H1 (cell line): ENCODE measurements at regions not wholly inside any gene's neighbourhood (a gene's known extent, or its start where the extent isn't known, plus 50 kb on each side); places are given as distances from the start of the nearest gene placed in this dataset.
A peak's percentile ranks its signal among the peaks of the same experiment; 100 is the strongest.

Source experiments
- CTCF ChIA-PET: fragments of 300-600 bp; sonication (Branson Sonifier 250); formaldehyde crosslinking; loops from one replicate; lab custom pipeline; 2021; ENCODE audit not compliant: partially characterized antibody; lab: Charles Lee
- POLR2A ChIA-PET: fragments of 300-600 bp; sonication (Branson Sonifier 250); formaldehyde crosslinking; loops from one replicate; lab custom pipeline; 2021; ENCODE audit warnings: inconsistent platforms; ENCODE audit not compliant: partially characterized antibody; lab: Charles Lee
- DNase-seq, 2 experiments: peaks; one replicate each; pipeline versions ENCODE4 v3.0.0 to v3.0.0-alpha.2; 2010 to 2022; ENCODE audit warnings: low spot score in 2 of 2, low read depth in 1 of 2, mixed read lengths in 1 of 2
- FAIRE-seq: peaks from 2 replicates; lab custom pipeline; 2011; peaks lifted over from hg19 to GRCh38; lab: Jason Lieb, UNC
- H2AFZ ChIP-seq: 2 replicates; pipeline ENCODE4 v1.8.1; 2012; ENCODE audit warnings: low read length, inconsistent platforms
- H2AK5ac ChIP-seq: 2 replicates; pipeline ENCODE4 v1.6.1; 2013; ENCODE audit warnings: low read depth, low read length
- H2BK120ac ChIP-seq: replicated peaks from 2 replicates; pipeline ENCODE3; 2013; ENCODE audit warnings: low read depth, low read length, inconsistent platforms
- H2BK12ac ChIP-seq: 2 replicates; pipeline ENCODE4 v1.6.1; 2013; ENCODE audit warnings: low read depth, low read length
- H2BK15ac ChIP-seq: 2 replicates; pipeline ENCODE4 v1.6.1; 2013; ENCODE audit warnings: low read length
- H2BK20ac ChIP-seq: 2 replicates; pipeline ENCODE4 v1.6.1; 2013; ENCODE audit warnings: low read length
- H2BK5ac ChIP-seq: 2 replicates; pipeline ENCODE4 v1.6.1; 2013; ENCODE audit warnings: low read depth, low read length
- H3K14ac ChIP-seq: 2 replicates; pipeline ENCODE4 v1.6.1; 2013; ENCODE audit warnings: inconsistent platforms; ENCODE audit not compliant: insufficient read length
- H3K18ac ChIP-seq: 2 replicates; pipeline ENCODE4 v1.6.1; 2013; ENCODE audit warnings: low read length; ENCODE audit errors: extremely low read depth
- H3K23ac ChIP-seq: 2 replicates; pipeline ENCODE4 v1.6.1; 2013; ENCODE audit warnings: inconsistent platforms; ENCODE audit not compliant: insufficient read length
- H3K23me2 ChIP-seq: 2 replicates; pipeline ENCODE4 v1.6.1; 2013; ENCODE audit warnings: low read depth, low read length
- H3K27ac ChIP-seq: 2 replicates; pipeline ENCODE4 v1.6.1; 2011; ENCODE audit warnings: low read depth, low read length, inconsistent platforms
- H3K27me3 ChIP-seq, 4 experiments: replicated peaks in 1 of 4; 1 replicate in 1 of 4; 2 replicates in 3 of 4; pipeline versions ENCODE4 v1.6.1 to v1.8.1; 2011 to 2013; ENCODE audit warnings: low read length in 3 of 4, mild to moderate bottlenecking in 3 of 4, inconsistent platforms in 2 of 4, mixed read lengths in 2 of 4, moderate library complexity in 1 of 4; ENCODE audit not compliant: control insufficient read depth in 3 of 4, insufficient read depth in 3 of 4; ENCODE audit errors: extremely low read depth in 1 of 4
- H3K36me3 ChIP-seq, 4 experiments: 2 replicates each; pipeline versions ENCODE4 v1.6.1 to v1.8.1; 2011 to 2013; ENCODE audit warnings: mild to moderate bottlenecking in 4 of 4, low read length in 3 of 4, moderate library complexity in 2 of 4, control low read depth in 1 of 4, inconsistent platforms in 1 of 4; ENCODE audit not compliant: insufficient read depth in 4 of 4, control insufficient read depth in 2 of 4
- H3K4ac ChIP-seq: replicated peaks from 2 replicates; pipeline ENCODE3; 2013; ENCODE audit warnings: low read length, low read depth, mixed read lengths, inconsistent platforms; ENCODE audit not compliant: insufficient read length
- H3K4me1 ChIP-seq, 4 experiments: replicated peaks in 1 of 4; 1 replicate in 1 of 4; 2 replicates in 3 of 4; pipeline versions ENCODE4 v1.6.1 to v1.8.1; 2011 to 2013; ENCODE audit warnings: low read length in 3 of 4, inconsistent platforms in 2 of 4, mixed read lengths in 1 of 4; ENCODE audit not compliant: insufficient read depth in 4 of 4, control insufficient read depth in 3 of 4
- H3K4me2 ChIP-seq, 2 experiments: 2 replicates each; pipeline versions ENCODE4 v1.6.1 to v1.8.1; 2011 to 2013; ENCODE audit warnings: low read depth in 2 of 2, low read length in 2 of 2, control low read depth in 1 of 2, inconsistent platforms in 1 of 2, mild to moderate bottlenecking in 1 of 2; ENCODE audit not compliant: insufficient read depth in 1 of 2
- H3K4me3 ChIP-seq, 4 experiments: fragments of 200-600, 300-600 bp in 1 of 4; sonication (generic), shearing (Covaris generic), sonication (Bioruptor Twin) in 1 of 4; 2 replicates each; pipeline versions ENCODE4 v1.5.1 to v1.8.1; 2011 to 2016; ENCODE audit warnings: low read length in 4 of 4, low read depth in 3 of 4, control low read depth in 2 of 4, inconsistent platforms in 2 of 4, mild to moderate bottlenecking in 2 of 4, mixed read lengths in 1 of 4, moderate library complexity in 1 of 4; ENCODE audit not compliant: insufficient read depth in 2 of 4; ENCODE audit errors: extremely low read depth in 1 of 4
- H3K56ac ChIP-seq: replicated peaks from 2 replicates; pipeline ENCODE3; 2013; ENCODE audit warnings: low read depth, mild to moderate bottlenecking, mixed read lengths, low read length, inconsistent platforms; ENCODE audit not compliant: insufficient read length
- H3K79me1 ChIP-seq: 2 replicates; pipeline ENCODE4 v1.6.1; 2013; ENCODE audit warnings: low read depth, low read length, control low read depth
- H3K79me2 ChIP-seq, 2 experiments: 2 replicates each; pipeline versions ENCODE4 v1.6.1 to v1.8.1; 2012 to 2013; ENCODE audit warnings: low read length in 2 of 2, mild to moderate bottlenecking in 2 of 2, inconsistent platforms in 1 of 2; ENCODE audit not compliant: insufficient read depth in 2 of 2, control insufficient read depth in 1 of 2
- H3K9ac ChIP-seq, 4 experiments: replicated peaks in 1 of 4; 1 replicate in 1 of 4; 2 replicates in 3 of 4; pipeline versions ENCODE4 v1.6.1 to v1.8.1; 2011 to 2013; ENCODE audit warnings: low read depth in 3 of 4, low read length in 3 of 4, control low read depth in 2 of 4, mild to moderate bottlenecking in 2 of 4, moderate library complexity in 2 of 4, inconsistent platforms in 1 of 4; ENCODE audit errors: extremely low read depth in 1 of 4
- H3K9me3 ChIP-seq, 2 experiments: 2 replicates each; pipeline versions ENCODE4 v1.6.1 to v1.8.1; 2012 to 2013; ENCODE audit warnings: mild to moderate bottlenecking in 2 of 2, moderate library complexity in 2 of 2, control low read depth in 1 of 2, inconsistent platforms in 1 of 2, low read depth in 1 of 2, low read length in 1 of 2, mixed read lengths in 1 of 2; ENCODE audit not compliant: insufficient read depth in 2 of 2
- H4K20me1 ChIP-seq, 2 experiments: replicated peaks in 1 of 2; 2 replicates each; pipeline versions ENCODE3 to v1.8.1; 2011 to 2013; ENCODE audit warnings: inconsistent platforms in 2 of 2, low read length in 2 of 2, mild to moderate bottlenecking in 1 of 2; ENCODE audit not compliant: insufficient read depth in 2 of 2, control insufficient read depth in 1 of 2
- H4K5ac ChIP-seq: 2 replicates; pipeline ENCODE4 v1.6.1; 2013; ENCODE audit warnings: low read length, low read depth, mixed read lengths, inconsistent platforms; ENCODE audit not compliant: insufficient read length
- H4K8ac ChIP-seq: 2 replicates; pipeline ENCODE4 v1.8.0; 2013; ENCODE audit warnings: mild to moderate bottlenecking, moderate library complexity, low read length, inconsistent platforms; ENCODE audit not compliant: insufficient read depth; ENCODE audit errors: extremely low read depth
- H4K91ac ChIP-seq: replicated peaks from 2 replicates; pipeline ENCODE3; 2013; ENCODE audit warnings: low read length, mixed read lengths, inconsistent platforms; ENCODE audit not compliant: insufficient read length
- CHD1 ChIP-seq: IDR thresholded peaks from 2 replicates; pipeline ENCODE4 v1.6.1; 2012; ENCODE audit warnings: low read depth, low read length, improper control_type of control experiment
- HDAC6 ChIP-seq: IDR thresholded peaks from one replicate; pipeline ENCODE4 v1.7.1; 2012; ENCODE audit warnings: low read depth, mild to moderate bottlenecking, inconsistent platforms, low read length, moderate library complexity
- KDM5A ChIP-seq: fragments of 200-600 bp; IDR thresholded peaks from 2 replicates; pipeline ENCODE4 v1.7.1; 2012; ENCODE audit warnings: mild to moderate bottlenecking, low read length, inconsistent platforms, mixed read lengths
- POU5F1 ChIP-seq: IDR thresholded peaks from 2 replicates; pipeline ENCODE4 v1.6.1; 2011; ENCODE audit warnings: low read depth, mild to moderate bottlenecking, low read length, moderate library complexity
- RAD21 ChIP-seq, 2 experiments: IDR thresholded peaks in 1 of 2; conservative IDR thresholded peaks in 1 of 2; 2 replicates each; pipeline ENCODE4 v1.6.1; 2011; ENCODE audit warnings: low read depth in 2 of 2, low read length in 2 of 2, improper control_type of control experiment in 1 of 2, inconsistent platforms in 1 of 2, mild to moderate bottlenecking in 1 of 2, moderate library complexity in 1 of 2
- RNF2 ChIP-seq: fragments of 200-900, 300-1000 bp; sonication (generic); IDR thresholded peaks from 2 replicates; pipeline ENCODE4 v1.7.1; 2016; ENCODE audit warnings: borderline replicate concordance, low read depth, mild to moderate bottlenecking, antibody characterized with exemption, low read length; ENCODE audit not compliant: poor library complexity, severe bottlenecking; ENCODE audit errors: missing control alignments
- SIN3A ChIP-seq, 2 experiments: IDR thresholded peaks in 1 of 2; conservative IDR thresholded peaks in 1 of 2; 2 replicates each; pipeline ENCODE4 v1.6.1; 2011 to 2012; ENCODE audit warnings: low read length in 2 of 2, improper control_type of control experiment in 1 of 2, low read depth in 1 of 2, mild to moderate bottlenecking in 1 of 2
- TBP ChIP-seq: IDR thresholded peaks from 2 replicates; pipeline ENCODE4 v1.6.1; 2011; ENCODE audit warnings: low read depth, low read length, improper control_type of control experiment
- WGBS, 2 experiments: shearing (Covaris generic) in 1 of 2; methylation state at CpG; one replicate each; pipeline versions ENCODE4 v1.1.6 to v1.1.7; 2013 to 2015; ENCODE audit warnings: low lambda C conversion rate in 2 of 2, mixed read lengths in 2 of 2, inconsistent platforms in 1 of 2, low coverage in 1 of 2, missing lambda C conversion rate in 1 of 2; ENCODE audit not compliant: insufficient replicate concordance in 2 of 2, insufficient coverage in 1 of 2, insufficient read length in 1 of 2; ENCODE audit errors: extremely low coverage in 1 of 2, missing lambda C conversion rate in 1 of 2; 5-methylcytosine and 5-hydroxymethylcytosine counted together

GRCh38 chrX:16458208-16458607 is 191.8 kb upstream of the S100G start:
- no peak overlapping the region for H2BK12ac ChIP-seq
- H4K91ac ChIP-seq, result peak overlapping the region; percentile 54
- no peak overlapping the region for H3K4me3 ChIP-seq
- H3K4ac ChIP-seq, result no peak overlapping the region
- no peaks in the 10 kb centered on the region for H3K36me3 ChIP-seq
- H2BK20ac ChIP-seq, result no peak overlapping the region
- DNase-seq (no peak), FAIRE-seq (no peak)
- H3K56ac ChIP-seq, result no peak overlapping the region
- H2BK5ac ChIP-seq, result no peak overlapping the region
- H3K23me2 ChIP-seq, result no peaks in the 10 kb centered on the region
- no peak overlapping the region for H3K14ac ChIP-seq
- POLR2A ChIA-PET, result no interaction called here
- no peaks in the 10 kb centered on the region for H3K27me3 ChIP-seq
- H3K4me2 ChIP-seq, result no peak overlapping the region
- 88% methylated on average over 5 of the region's 5 CpGs; no CpG with 5 or more reads in 1 of the 2 experiments for WGBS, 2 experiments
- no peak overlapping the region for H2AFZ ChIP-seq
- H2AK5ac ChIP-seq, result no peak overlapping the region
- no peaks in the 10 kb centered on the region for H3K9me3 ChIP-seq
- no peaks in the 10 kb centered on the region; a peak in 1 of 7 replicates for H3K4me1 ChIP-seq
- H3K18ac ChIP-seq, result no peak overlapping the region
- H3K79me1 ChIP-seq, result no peaks in the 10 kb centered on the region
- no peak overlapping the region for H3K9ac ChIP-seq
- no peak overlapping the region for H4K8ac ChIP-seq
- H4K20me1 ChIP-seq, result no peaks in the 10 kb centered on the region
- H3K27ac ChIP-seq, result no peak overlapping the region
- H3K23ac ChIP-seq, result no peak overlapping the region
- H3K79me2 ChIP-seq, result no peaks in the 10 kb centered on the region
- peak overlapping the region; percentile 43 for H2BK120ac ChIP-seq
- H4K5ac ChIP-seq, result peak overlapping the region; percentile 15
- H2BK15ac ChIP-seq, result peak overlapping the region; percentile 72; the same call in 1 of the 2 replicates
- CTCF ChIA-PET, result no interaction called here
- no peak for TF ChIP-seq KDM5A
- TF ChIP-seq CHD1, result no peak
- TF ChIP-seq TBP, result no peak
- no peak for TF ChIP-seq RAD21 (IDR thresholded peaks at IDR 0.05 in 1 of 2, conservative IDR thresholded peaks at IDR 0.05 in 1 of 2; ENCODE audit: low read depth in 2 of 2, low read length in 2 of 2)
- no peak for TF ChIP-seq SIN3A (conservative IDR thresholded peaks at IDR 0.05 in 1 of 2, IDR thresholded peaks at IDR 0.05 in 1 of 2; ENCODE audit: low read depth in 1 of 2, low read length in 2 of 2)
- no peak for TF ChIP-seq RNF2
- no peak for TF ChIP-seq POU5F1
- TF ChIP-seq HDAC6, result no peak
